ENCODE measurements at regions not wholly inside any gene's neighbourhood (a gene's known extent, or its start where the extent isn't known, plus 50 kb on each side); places are given as distances from the start of the nearest gene placed in this dataset.

DNA sequence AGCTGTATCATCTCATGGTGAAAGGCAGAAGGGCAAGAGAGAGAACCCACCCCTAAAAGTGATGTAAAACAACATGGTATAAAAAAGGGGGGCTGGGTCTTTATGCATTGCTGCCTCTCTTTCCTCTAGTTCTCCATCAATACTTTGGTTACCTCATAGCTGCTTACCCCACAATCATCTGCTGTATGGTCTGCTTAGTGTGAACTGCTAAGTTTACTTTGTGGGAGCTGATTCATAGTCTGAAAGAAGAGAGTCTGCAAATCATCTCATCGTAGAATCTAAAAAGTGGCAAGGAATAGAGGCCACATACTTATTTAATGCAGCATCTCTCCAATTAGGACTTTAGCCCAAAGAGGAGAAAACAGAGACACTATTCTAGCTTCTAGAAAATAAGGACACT is 546.8 kb downstream of the GBE1 start:
- no peak for DNase-seq
- no peaks in the 10 kb centered on the region for H3K36me3 ChIP-seq

DNA sequence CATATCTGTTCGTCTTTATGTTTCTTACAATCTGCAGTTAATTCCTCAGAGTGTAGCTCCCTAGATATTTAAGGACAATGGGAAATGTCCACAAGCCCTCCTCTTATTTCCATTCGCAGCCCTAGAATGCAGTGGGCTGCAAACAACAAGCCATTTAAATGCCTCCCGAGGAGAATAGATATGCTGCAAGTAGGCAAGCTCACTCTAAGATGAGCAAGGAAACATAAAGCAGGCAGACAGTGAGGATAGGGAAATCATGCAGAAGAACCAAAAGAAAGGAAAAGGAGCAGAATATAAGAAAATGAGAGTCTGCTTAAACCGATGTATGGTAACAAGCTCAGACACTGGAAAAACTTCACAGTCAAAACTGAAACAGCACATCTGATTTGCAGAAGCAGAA is 561.9 kb downstream of the GBE1 start:
- Histone ChIP-seq H3K9me3 (ENCODE audit: severe bottlenecking) (no peaks in the 10 kb centered on the region), H3K27me3 (ENCODE audit: insufficient read depth, low read depth, severe bottlenecking) (no peaks in the 10 kb centered on the region), H3K36me3 (no peaks in the 10 kb centered on the region), H3K4me3 (ENCODE audit: low read depth, low read length) (no peak overlapping the region), H3K27ac (no peak overlapping the region)
- DNase-seq: no peak
- no peak for TF ChIP-seq CTCF (IDR thresholded peaks at IDR 0.05; ENCODE audit: low read depth, low read length)

More for the DNA sequence above, 546.8 kb downstream of the GBE1 start:
- Histone ChIP-seq H3K4me3 (ENCODE audit: low read depth, low read length) (no peak overlapping the region), H3K9me3 (ENCODE audit: severe bottlenecking) (no peaks in the 10 kb centered on the region), H3K27ac (no peak overlapping the region), H3K27me3 (ENCODE audit: insufficient read depth, low read depth, severe bottlenecking) (no peaks in the 10 kb centered on the region)
- no peak for TF ChIP-seq CTCF (IDR thresholded peaks at IDR 0.05; ENCODE audit: low read depth, low read length)

- no peak for TF ChIP-seq CTCF (IDR thresholded peaks at IDR 0.05; ENCODE audit: low read depth, low read length)
- H3K27me3 ChIP-seq (ENCODE audit: insufficient read depth, low read depth, severe bottlenecking): no peaks in the 10 kb centered on the region
- no peak overlapping the region for H3K4me3 ChIP-seq (ENCODE audit: low read depth, low read length)
- H3K9me3 ChIP-seq (ENCODE audit: severe bottlenecking): no peaks in the 10 kb centered on the region
- DNase-seq: no peak
- H3K36me3 ChIP-seq: no peaks in the 10 kb centered on the region
- no peak overlapping the region for H3K27ac ChIP-seq
Observed at GRCh38 chr3:81198756-81199155, 562.7 kb downstream of the GBE1 start.

DNA sequence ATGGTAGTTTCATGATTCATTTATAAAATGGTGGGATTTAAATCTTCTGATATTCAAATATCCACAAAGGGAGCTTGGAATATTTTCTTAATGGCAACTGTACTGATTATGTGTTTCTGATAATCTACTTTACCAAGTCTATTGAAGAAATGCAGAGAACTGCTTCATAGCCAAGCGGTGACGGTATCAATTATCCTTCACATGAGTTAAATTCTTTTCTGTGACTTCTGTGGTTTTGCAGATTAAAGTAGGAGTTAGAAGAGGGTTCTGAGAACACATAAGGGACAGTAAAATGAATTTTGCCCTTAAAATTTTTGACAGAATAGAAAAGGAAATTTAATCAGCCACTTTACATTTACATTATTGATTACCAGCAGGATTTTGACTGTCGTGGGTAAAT is 563.2 kb downstream of the GBE1 start:
- H3K36me3 ChIP-seq: no peaks in the 10 kb centered on the region
- no peaks in the 10 kb centered on the region for H3K9me3 ChIP-seq (ENCODE audit: severe bottlenecking)
- TF ChIP-seq CTCF (IDR thresholded peaks at IDR 0.05; ENCODE audit: low read depth, low read length): no peak
- no peak for DNase-seq
- H3K27me3 ChIP-seq (ENCODE audit: insufficient read depth, low read depth, severe bottlenecking): no peaks in the 10 kb centered on the region
- H3K27ac ChIP-seq: no peak overlapping the region
- no peak overlapping the region for H3K4me3 ChIP-seq (ENCODE audit: low read depth, low read length)

DNA sequence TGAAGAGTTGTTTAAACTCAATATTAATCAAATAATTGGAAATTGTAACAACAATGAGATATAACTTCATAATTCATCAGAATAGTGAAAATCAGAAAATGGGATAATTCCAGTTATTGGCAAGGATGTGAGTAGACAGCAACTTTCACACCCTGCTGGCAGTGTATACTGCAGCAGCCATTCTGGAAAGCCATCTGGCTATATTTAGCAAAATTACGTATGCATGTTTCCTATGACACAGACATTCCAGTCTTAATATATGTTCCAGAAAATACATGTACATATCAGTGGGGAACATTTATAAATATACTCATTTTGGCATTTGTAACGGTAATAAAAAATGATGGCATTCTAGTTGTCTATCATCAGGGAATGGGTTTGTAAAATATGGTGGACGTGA is 564.1 kb downstream of the GBE1 start:
- H3K36me3 ChIP-seq: no peaks in the 10 kb centered on the region
- H3K27me3 ChIP-seq (ENCODE audit: insufficient read depth, low read depth, severe bottlenecking): no peaks in the 10 kb centered on the region
- no peak for DNase-seq
- H3K27ac ChIP-seq: no peak overlapping the region
- TF ChIP-seq CTCF (IDR thresholded peaks at IDR 0.05; ENCODE audit: low read depth, low read length): no peak
- H3K4me3 ChIP-seq (ENCODE audit: low read depth, low read length): no peak overlapping the region
- H3K9me3 ChIP-seq (ENCODE audit: severe bottlenecking): no peaks in the 10 kb centered on the region

- Histone ChIP-seq H3K27me3 (ENCODE audit: insufficient read depth, low read depth, severe bottlenecking) (no peaks in the 10 kb centered on the region), H3K9me3 (ENCODE audit: severe bottlenecking) (no peaks in the 10 kb centered on the region), H3K27ac (no peak overlapping the region), H3K36me3 (no peaks in the 10 kb centered on the region), H3K4me3 (ENCODE audit: low read depth, low read length) (no peak overlapping the region)
- DNase-seq: no peak
- TF ChIP-seq CTCF (IDR thresholded peaks at IDR 0.05; ENCODE audit: low read depth, low read length): no peak
Observed at GRCh38 chr3:81195478-81195877, 566.0 kb downstream of the GBE1 start.
